ENCODE measurements at regions not wholly inside any gene's neighbourhood (a gene's known extent, or its start where the extent isn't known, plus 50 kb on each side); places are given as distances from the start of the nearest gene placed in this dataset.

GRCh38 chr5:158174918-158175851 is 316.2 kb upstream of the CLINT1 start:
- peak; percentile 45 for DNase-seq

- no peak for DNase-seq
Measured at GRCh38 chr5:158174026-158174425, 315.1 kb upstream of the CLINT1 start.

- no peak for DNase-seq
Measured at GRCh38 chr5:158172005-158172404, 313.1 kb upstream of the CLINT1 start.

GRCh38 chr5:158170534-158170933 is 311.6 kb upstream of the CLINT1 start:
- DNase-seq, result no peak

- DNase-seq, result no peak
Measured at GRCh38 chr5:158170060-158170459, 311.1 kb upstream of the CLINT1 start.

- DNase-seq, result no peak
Measured at GRCh38 chr5:158166424-158166823, 307.5 kb upstream of the CLINT1 start.

- DNase-seq, result no peak
Measured at GRCh38 chr5:158165647-158166046, 306.7 kb upstream of the CLINT1 start.

GRCh38 chr5:158164296-158165047 is 305.5 kb upstream of the CLINT1 start:
- no peak for DNase-seq

- DNase-seq, result no peak
Measured at GRCh38 chr5:158163451-158164295, 304.7 kb upstream of the CLINT1 start.

GRCh38 chr5:158162479-158163034 is 303.6 kb upstream of the CLINT1 start:
- no peak for DNase-seq

GRCh38 chr5:158162026-158162425 is 303.1 kb upstream of the CLINT1 start:
- no peak for DNase-seq

GRCh38 chr5:158159621-158160020 is 300.7 kb upstream of the CLINT1 start:
- DNase-seq, result no peak

- DNase-seq, result no peak
Measured at GRCh38 chr5:158155811-158156505, 297.0 kb upstream of the CLINT1 start.

- DNase-seq, result no peak
Measured at GRCh38 chr5:158155067-158155466, 296.1 kb upstream of the CLINT1 start.

GRCh38 chr5:158154226-158155005 is 295.5 kb upstream of the CLINT1 start:
- no peak for DNase-seq

- DNase-seq, result no peak
Measured at GRCh38 chr5:158153508-158153907, 294.6 kb upstream of the CLINT1 start.

- DNase-seq, result no peak
Measured at GRCh38 chr5:158152136-158152535, 293.2 kb upstream of the CLINT1 start.

GRCh38 chr5:158147227-158147626 is 288.3 kb upstream of the CLINT1 start:
- no peak for DNase-seq

- no peak for DNase-seq
Measured at GRCh38 chr5:158145827-158146226, 286.9 kb upstream of the CLINT1 start.

- DNase-seq, result no peak
Measured at GRCh38 chr5:158143081-158143480, 284.1 kb upstream of the CLINT1 start.

- no peak for DNase-seq
Measured at GRCh38 chr5:158142156-158142555, 283.2 kb upstream of the CLINT1 start.

Data from hematopoietic multipotent progenitor cell treated with erythropoietin and hydrocortisone succinate and interleukin-3 and kit ligand, for 8 days (in vitro differentiated cells).